ENCODE measurements at regions not wholly inside any gene's neighbourhood (a gene's known extent, or its start where the extent isn't known, plus 50 kb on each side); places are given as distances from the start of the nearest gene placed in this dataset.

GRCh38 chr11:70710601-70711000 lies 312.3 kb downstream of the CTTN start:
- TF ChIP-seq ARNT (IDR thresholded peaks at IDR 0.05) (no peak), PKNOX1 (IDR thresholded peaks at IDR 0.05) (no peak), SUZ12 (IDR thresholded peaks at IDR 0.05) (no peak), SP1 (IDR thresholded peaks at IDR 0.05) (no peak), NFRKB (IDR thresholded peaks at IDR 0.05) (no peak), FOXA1 (IDR thresholded peaks at IDR 0.05) (no peak), L3MBTL2 (conservative IDR thresholded peaks at IDR 0.05) (no peak), TARDBP (IDR thresholded peaks at IDR 0.05) (no peak), HDGF (IDR thresholded peaks at IDR 0.05; ENCODE audit: borderline replicate concordance) (no peak), ZNF384 (IDR thresholded peaks at IDR 0.05) (no peak), CTBP1 (IDR thresholded peaks at IDR 0.05; ENCODE audit: borderline replicate concordance) (no peak), FOXK2 (IDR thresholded peaks at IDR 0.05) (no peak), LEF1 (IDR thresholded peaks at IDR 0.05; ENCODE audit: borderline replicate concordance) (no peak), ELF4 (IDR thresholded peaks at IDR 0.05) (no peak), BHLHE40 (IDR thresholded peaks at IDR 0.05; ENCODE audit: borderline replicate concordance) (no peak), FOXM1 (IDR thresholded peaks at IDR 0.05; ENCODE audit: borderline replicate concordance) (no peak)
- DNase-seq (ENCODE audit: extremely low spot score), result no peak
- ChIA-PET CTCF (interaction anchor here (0.6 kb wide), 1 partner anchor 26 kb away, joined by 3 read pairs; no protein-coding TSS in a partner anchor), POLR2A (no interaction called here)

- no peak for DNase-seq (ENCODE audit: extremely low spot score)
- CTCF ChIA-PET, result interaction anchor here (0.6 kb wide), 1 partner anchor 27 kb away, joined by 3 read pairs; no protein-coding TSS in a partner anchor
- POLR2A ChIA-PET, result no interaction called here
- TF ChIP-seq BHLHE40 (IDR thresholded peaks at IDR 0.05; ENCODE audit: borderline replicate concordance) (no peak), NFRKB (IDR thresholded peaks at IDR 0.05) (no peak), HDGF (IDR thresholded peaks at IDR 0.05; ENCODE audit: borderline replicate concordance) (no peak), FOXM1 (IDR thresholded peaks at IDR 0.05; ENCODE audit: borderline replicate concordance) (no peak), FOXA1 (IDR thresholded peaks at IDR 0.05) (no peak), TARDBP (IDR thresholded peaks at IDR 0.05) (no peak), ZNF384 (IDR thresholded peaks at IDR 0.05) (no peak), ELF4 (IDR thresholded peaks at IDR 0.05) (no peak), SUZ12 (IDR thresholded peaks at IDR 0.05) (no peak)
Observed at GRCh38 chr11:70711095-70711910, 313.0 kb downstream of the CTTN start.

- ChIA-PET CTCF (no interaction called here), POLR2A (no interaction called here)
- no peak for DNase-seq (ENCODE audit: extremely low spot score)
- TF ChIP-seq SUZ12 (IDR thresholded peaks at IDR 0.05), result no peak
- TF ChIP-seq PKNOX1 (IDR thresholded peaks at IDR 0.05), result no peak
- TF ChIP-seq ARNT (IDR thresholded peaks at IDR 0.05), result no peak
- no peak for TF ChIP-seq FOXA1 (IDR thresholded peaks at IDR 0.05)
- no peak for TF ChIP-seq FOXM1 (IDR thresholded peaks at IDR 0.05; ENCODE audit: borderline replicate concordance)
- TF ChIP-seq LEF1 (IDR thresholded peaks at IDR 0.05; ENCODE audit: borderline replicate concordance), result no peak
Observed at GRCh38 chr11:70711911-70712185, 313.5 kb downstream of the CTTN start.

- no peak for TF ChIP-seq SUZ12 (IDR thresholded peaks at IDR 0.05)
- TF ChIP-seq BHLHE40 (IDR thresholded peaks at IDR 0.05; ENCODE audit: borderline replicate concordance), result no peak
- no peak for TF ChIP-seq FOXA1 (IDR thresholded peaks at IDR 0.05)
- TF ChIP-seq HDGF (IDR thresholded peaks at IDR 0.05; ENCODE audit: borderline replicate concordance), result no peak
- no peak for TF ChIP-seq ELF4 (IDR thresholded peaks at IDR 0.05)
- TF ChIP-seq FOXK2 (IDR thresholded peaks at IDR 0.05), result no peak
- TF ChIP-seq L3MBTL2 (conservative IDR thresholded peaks at IDR 0.05), result no peak
- TF ChIP-seq PKNOX1 (IDR thresholded peaks at IDR 0.05), result no peak
- TF ChIP-seq NFRKB (IDR thresholded peaks at IDR 0.05), result no peak
- no peak for TF ChIP-seq CTBP1 (IDR thresholded peaks at IDR 0.05; ENCODE audit: borderline replicate concordance)
- no peak for TF ChIP-seq TARDBP (IDR thresholded peaks at IDR 0.05)
- TF ChIP-seq SP1 (IDR thresholded peaks at IDR 0.05), result no peak
- no peak for TF ChIP-seq ZNF384 (IDR thresholded peaks at IDR 0.05)
- TF ChIP-seq FOXM1 (IDR thresholded peaks at IDR 0.05; ENCODE audit: borderline replicate concordance), result no peak
- TF ChIP-seq ARNT (IDR thresholded peaks at IDR 0.05), result no peak
- no peak for TF ChIP-seq LEF1 (IDR thresholded peaks at IDR 0.05; ENCODE audit: borderline replicate concordance)
- POLR2A ChIA-PET, result no interaction called here
- CTCF ChIA-PET, result no interaction called here
- DNase-seq (ENCODE audit: extremely low spot score), result peak; percentile 16
Observed at GRCh38 chr11:70712471-70712870, 314.1 kb downstream of the CTTN start.

GRCh38 chr11:70713086-70713835 lies 314.9 kb downstream of the CTTN start:
- ChIA-PET POLR2A (no interaction called here), CTCF (no interaction called here)
- TF ChIP-seq SP1 (IDR thresholded peaks at IDR 0.05) (no peak), FOXA1 (IDR thresholded peaks at IDR 0.05) (no peak), ARNT (IDR thresholded peaks at IDR 0.05) (no peak), FOXM1 (IDR thresholded peaks at IDR 0.05; ENCODE audit: borderline replicate concordance) (no peak), HDGF (IDR thresholded peaks at IDR 0.05; ENCODE audit: borderline replicate concordance) (no peak), PKNOX1 (IDR thresholded peaks at IDR 0.05) (no peak), BHLHE40 (IDR thresholded peaks at IDR 0.05; ENCODE audit: borderline replicate concordance) (no peak), LEF1 (IDR thresholded peaks at IDR 0.05; ENCODE audit: borderline replicate concordance) (no peak), SUZ12 (IDR thresholded peaks at IDR 0.05) (no peak), L3MBTL2 (conservative IDR thresholded peaks at IDR 0.05) (no peak), FOXK2 (IDR thresholded peaks at IDR 0.05) (no peak), ELF4 (IDR thresholded peaks at IDR 0.05) (no peak), CTBP1 (IDR thresholded peaks at IDR 0.05; ENCODE audit: borderline replicate concordance) (no peak), NFRKB (IDR thresholded peaks at IDR 0.05) (no peak), ZNF384 (IDR thresholded peaks at IDR 0.05) (no peak), TARDBP (IDR thresholded peaks at IDR 0.05) (no peak)
- DNase-seq (ENCODE audit: extremely low spot score), result no peak

Measured in HEK293T (cell line).